Mesenchymal stem cell (in vitro differentiated cells and primary cell): ENCODE measurements at regions not wholly inside any gene's neighbourhood (a gene's known extent, or its start where the extent isn't known, plus 50 kb on each side); places are given as distances from the start of the nearest gene placed in this dataset.
"Not testable (repeated sequence)": the region's sequence is repeated elsewhere in the genome, so short reads cannot be mapped to it uniquely, and the experiment has no call there.

Source experiments
- DNase-seq: peaks from one replicate; pipeline ENCODE4 v3.0.0-alpha.2; 2013
- H2AFZ ChIP-seq: one replicate; pipeline ENCODE4 v1.6.1; 2013; ENCODE audit warnings: low read depth, mild to moderate bottlenecking, control low read depth, inconsistent platforms, low read length, moderate library complexity
- H2AK5ac ChIP-seq: 2 replicates; pipeline ENCODE4 v1.6.1; 2013; ENCODE audit warnings: low read length, moderate library complexity, mild to moderate bottlenecking, inconsistent platforms; ENCODE audit not compliant: severe bottlenecking
- H2BK120ac ChIP-seq: one replicate; pipeline ENCODE4 v1.6.1; 2013; ENCODE audit warnings: low read depth, mild to moderate bottlenecking, inconsistent platforms, low read length, moderate library complexity
- H2BK12ac ChIP-seq, 2 experiments: one replicate each; pipeline ENCODE4 v1.6.1; 2013; ENCODE audit warnings: inconsistent platforms in 2 of 2, low read length in 2 of 2, mild to moderate bottlenecking in 2 of 2, moderate library complexity in 2 of 2, control low read depth in 1 of 2
- H2BK15ac ChIP-seq: one replicate; pipeline ENCODE4 v1.6.1; 2013; ENCODE audit warnings: mild to moderate bottlenecking, low read depth, inconsistent platforms; ENCODE audit not compliant: poor library complexity, severe bottlenecking
- H2BK5ac ChIP-seq: 2 replicates; pipeline ENCODE4 v1.6.1; 2013; ENCODE audit warnings: low read depth, mild to moderate bottlenecking, low read length, control low read depth, inconsistent platforms; ENCODE audit not compliant: poor library complexity, severe bottlenecking
- H3K14ac ChIP-seq, 2 experiments: one replicate each; pipeline ENCODE4 v1.6.1; 2013; ENCODE audit warnings: inconsistent platforms in 2 of 2, low read length in 2 of 2, control low read depth in 1 of 2, mild to moderate bottlenecking in 1 of 2, moderate library complexity in 1 of 2
- H3K18ac ChIP-seq, 2 experiments: one replicate each; pipeline ENCODE4 v1.6.1; 2013; ENCODE audit warnings: inconsistent platforms in 2 of 2, low read length in 2 of 2, control low read depth in 1 of 2, low read depth in 1 of 2, mild to moderate bottlenecking in 1 of 2
- H3K23ac ChIP-seq, 2 experiments: one replicate each; pipeline ENCODE4 v1.6.1; 2013; ENCODE audit warnings: inconsistent platforms in 2 of 2, low read length in 2 of 2, mild to moderate bottlenecking in 2 of 2, moderate library complexity in 2 of 2, control low read depth in 1 of 2
- H3K27ac ChIP-seq: 2 replicates; pipeline ENCODE4 v1.5.1; 2013; ENCODE audit warnings: mild to moderate bottlenecking, moderate library complexity, low read length, control low read depth, inconsistent platforms; ENCODE audit not compliant: poor library complexity, severe bottlenecking
- H3K27me3 ChIP-seq, 2 experiments: 2 replicates each; pipeline versions ENCODE4 v1.6.1 to v1.7.0; 2013; ENCODE audit warnings: low read length in 2 of 2, mild to moderate bottlenecking in 2 of 2, moderate library complexity in 2 of 2, control low read depth in 1 of 2, inconsistent platforms in 1 of 2; ENCODE audit not compliant: control insufficient read depth in 1 of 2, insufficient read depth in 1 of 2
- H3K36me3 ChIP-seq, 2 experiments: 2 replicates each; pipeline versions ENCODE4 v1.6.1 to v1.7.0; 2013; ENCODE audit warnings: low read length in 2 of 2, control low read depth in 1 of 2, inconsistent platforms in 1 of 2, low read depth in 1 of 2, mild to moderate bottlenecking in 1 of 2; ENCODE audit not compliant: insufficient read depth in 2 of 2, control insufficient read depth in 1 of 2
- H3K4ac ChIP-seq, 2 experiments: one replicate each; pipeline ENCODE4 v1.6.1; 2013; ENCODE audit warnings: inconsistent platforms in 2 of 2, low read length in 2 of 2, mild to moderate bottlenecking in 2 of 2, moderate library complexity in 2 of 2, control low read depth in 1 of 2, low read depth in 1 of 2
- H3K4me1 ChIP-seq: 2 replicates; pipeline ENCODE4 v1.6.1; 2013; ENCODE audit warnings: low read depth, low read length, control low read depth; ENCODE audit not compliant: control insufficient read depth, insufficient read depth
- H3K4me2 ChIP-seq: 2 replicates; pipeline ENCODE4 v1.6.1; 2013; ENCODE audit warnings: low read length, mild to moderate bottlenecking, inconsistent platforms; ENCODE audit not compliant: poor library complexity, severe bottlenecking
- H3K4me3 ChIP-seq, 2 experiments: 2 replicates each; pipeline versions ENCODE4 v1.5.1 to v1.7.0; 2013; ENCODE audit warnings: low read length in 2 of 2, mild to moderate bottlenecking in 2 of 2, control low read depth in 1 of 2, low read depth in 1 of 2; ENCODE audit not compliant: insufficient read depth in 1 of 2
- H3K79me1 ChIP-seq: replicated peaks from 2 replicates; pipeline ENCODE4 v1.6.1; 2013; ENCODE audit warnings: mild to moderate bottlenecking, control low read depth, low read length, inconsistent platforms; ENCODE audit not compliant: poor library complexity, severe bottlenecking
- H3K9ac ChIP-seq: 2 replicates; pipeline ENCODE4 v1.7.0; 2013; ENCODE audit warnings: mild to moderate bottlenecking, low read length, moderate library complexity
- H3K9me3 ChIP-seq: 2 replicates; pipeline ENCODE4 v1.7.0; 2013; ENCODE audit warnings: mild to moderate bottlenecking, low read length; ENCODE audit not compliant: control insufficient read depth
- H4K8ac ChIP-seq: one replicate; pipeline ENCODE4 v1.6.1; 2013; ENCODE audit warnings: inconsistent platforms, mild to moderate bottlenecking, low read length, moderate library complexity
- H4K91ac ChIP-seq: one replicate; pipeline ENCODE4 v1.6.1; 2013; ENCODE audit warnings: mild to moderate bottlenecking, low read length, inconsistent platforms
- WGBS: methylation state at CpG from one replicate; pipeline ENCODE4 v1.1.7; 2013; ENCODE audit warnings: mixed read lengths; 5-methylcytosine and 5-hydroxymethylcytosine counted together

- not testable (repeated sequence) for H3K4me2 ChIP-seq, H2AFZ ChIP-seq, H3K36me3 ChIP-seq, H3K14ac ChIP-seq, H2BK12ac ChIP-seq, H3K4me1 ChIP-seq, H3K18ac ChIP-seq, H3K23ac ChIP-seq, DNase-seq, H3K27ac ChIP-seq, H3K27me3 ChIP-seq, H3K9ac ChIP-seq, H2BK120ac ChIP-seq, H2AK5ac ChIP-seq, H4K8ac ChIP-seq, H2BK15ac ChIP-seq, H2BK5ac ChIP-seq, H3K9me3 ChIP-seq, H3K4ac ChIP-seq, H3K79me1 ChIP-seq, H4K91ac ChIP-seq, H3K4me3 ChIP-seq
- WGBS: 90% methylated on average over 8 of the region's 8 CpGs
Observed at GRCh38 chr3:59360312-59360711, 310.5 kb upstream of the CFAP20DC start.

- Histone ChIP-seq H3K27me3 (no peaks in the 10 kb centered on the region), H2BK5ac (no peak overlapping the region), H3K9me3 (no peaks in the 10 kb centered on the region), H3K14ac (no peak overlapping the region), H2AFZ (no peak overlapping the region), H3K23ac (no peak overlapping the region), H2AK5ac (no peak overlapping the region), H4K91ac (no peak overlapping the region), H3K4me1 (no peaks in the 10 kb centered on the region), H2BK12ac (no peak overlapping the region), H3K18ac (no peak overlapping the region), H3K4me2 (no peak overlapping the region), H4K8ac (peak overlapping the region; percentile 31), H3K4ac (no peak overlapping the region), H2BK15ac (no peak overlapping the region), H3K79me1 (no peaks in the 10 kb centered on the region), H3K9ac (no peak overlapping the region), H3K36me3 (no peaks in the 10 kb centered on the region), H2BK120ac (no peak overlapping the region), H3K4me3 (no peak overlapping the region), H3K27ac (no peak overlapping the region)
- WGBS: 40% methylated on average over 3 of the region's 4 CpGs
- no peak for DNase-seq
Observed at GRCh38 chr3:59341459-59341858, 291.6 kb upstream of the CFAP20DC start.

- no peak overlapping the region for H3K27ac ChIP-seq
- no peak for DNase-seq
- no peak overlapping the region for H2BK5ac ChIP-seq
- H3K4me1 ChIP-seq: no peaks in the 10 kb centered on the region
- no peaks in the 10 kb centered on the region for H3K9me3 ChIP-seq
- no peaks in the 10 kb centered on the region for H3K36me3 ChIP-seq
- H3K4me3 ChIP-seq: no peak overlapping the region
- no peak overlapping the region for H2AFZ ChIP-seq
- no peaks in the 10 kb centered on the region for H3K79me1 ChIP-seq
- no peak overlapping the region for H3K9ac ChIP-seq
- H3K27me3 ChIP-seq: no peaks in the 10 kb centered on the region
- no peak overlapping the region for H2BK120ac ChIP-seq
- H4K91ac ChIP-seq: no peak overlapping the region
- H3K4ac ChIP-seq: no peak overlapping the region
- no peak overlapping the region for H3K14ac ChIP-seq
- no peak overlapping the region for H3K23ac ChIP-seq
- no peak overlapping the region for H2AK5ac ChIP-seq
- H4K8ac ChIP-seq: no peak overlapping the region
- H2BK12ac ChIP-seq: no peak overlapping the region
- WGBS: 93% methylated on average over 3 of the region's 3 CpGs
- H2BK15ac ChIP-seq: no peak overlapping the region
- H3K18ac ChIP-seq: no peak overlapping the region
- H3K4me2 ChIP-seq: no peak overlapping the region
Observed at GRCh38 chr3:59339818-59340217, 290.0 kb upstream of the CFAP20DC start.

- Histone ChIP-seq H2BK12ac (no peak overlapping the region), H3K4me2 (no peak overlapping the region), H3K9ac (no peak overlapping the region), H2BK5ac (no peak overlapping the region), H3K27me3 (no peaks in the 10 kb centered on the region), H2BK120ac (no peak overlapping the region), H3K4me1 (no peaks in the 10 kb centered on the region), H3K79me1 (no peaks in the 10 kb centered on the region), H4K8ac (no peak overlapping the region), H3K18ac (no peak overlapping the region), H3K14ac (no peak overlapping the region), H3K4ac (no peak overlapping the region), H4K91ac (no peak overlapping the region), H3K4me3 (no peak overlapping the region), H3K23ac (no peak overlapping the region), H2BK15ac (no peak overlapping the region), H3K36me3 (no peaks in the 10 kb centered on the region), H3K27ac (no peak overlapping the region), H2AFZ (no peak overlapping the region), H3K9me3 (no peaks in the 10 kb centered on the region), H2AK5ac (no peak overlapping the region)
- no peak for DNase-seq
- WGBS: 96% methylated on average over 5 of the region's 7 CpGs
Observed at GRCh38 chr3:59338934-59339333, 289.1 kb upstream of the CFAP20DC start.
